NOMO-1 (cell line): ENCODE measurements at regions not wholly inside any gene's neighbourhood (a gene's known extent, or its start where the extent isn't known, plus 50 kb on each side); places are given as distances from the start of the nearest gene placed in this dataset.
A peak's percentile ranks its signal among the peaks of the same experiment; 100 is the strongest.

Experiments
- DNase-seq, 2 experiments: peaks; one replicate each; lab custom pipeline; 2025; ENCODE audit not compliant: unreplicated experiment in 2 of 2; lab: John Stamatoyannopoulos, UW

DNA sequence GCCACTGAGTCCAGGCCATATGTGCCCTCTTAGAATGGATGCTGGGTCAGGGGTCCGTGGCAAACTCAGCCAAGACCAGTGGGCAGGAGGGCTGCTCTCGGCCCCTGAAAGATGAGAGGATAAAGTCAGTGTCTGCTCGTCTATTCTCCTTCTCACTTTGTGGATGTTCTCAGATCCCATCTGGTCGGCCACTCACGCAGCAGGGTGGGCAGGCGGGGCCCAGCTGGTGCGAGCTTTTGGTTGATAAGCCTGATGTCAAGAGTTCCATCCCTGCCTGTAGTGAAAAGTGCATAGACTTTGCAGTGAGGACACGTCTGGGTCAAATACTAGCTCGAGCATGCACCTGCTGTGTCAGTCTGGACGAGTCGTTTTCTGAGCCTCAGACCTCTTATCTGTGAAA, 556.2 kb upstream of the EEF2KMT start:
- no peak for DNase-seq

DNA sequence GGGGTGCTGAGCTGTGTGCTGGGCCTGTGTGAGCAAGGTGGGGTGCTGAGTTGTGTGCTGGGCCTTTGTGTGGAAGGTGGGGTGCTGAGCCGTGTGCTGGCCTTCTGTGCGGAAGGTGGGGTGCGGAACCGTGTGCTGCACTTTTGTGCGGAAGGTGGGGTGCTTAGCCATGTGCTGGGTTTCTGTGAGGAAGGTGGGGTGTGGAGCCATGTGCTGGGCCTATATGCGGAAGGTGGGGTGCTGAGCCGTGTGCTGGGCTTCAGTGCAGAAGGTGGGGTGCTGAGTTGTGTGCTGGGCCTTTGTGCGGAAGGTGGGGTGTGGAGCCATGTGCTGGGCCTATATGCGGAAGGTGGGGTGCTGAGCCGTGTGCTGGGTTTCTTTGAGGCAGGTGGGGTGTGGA, 555.4 kb upstream of the EEF2KMT start:
- no peak for DNase-seq

GRCh38 chr16:5649762-5650743, 552.5 kb upstream of the EEF2KMT start:
- DNase-seq, result no peak

DNA sequence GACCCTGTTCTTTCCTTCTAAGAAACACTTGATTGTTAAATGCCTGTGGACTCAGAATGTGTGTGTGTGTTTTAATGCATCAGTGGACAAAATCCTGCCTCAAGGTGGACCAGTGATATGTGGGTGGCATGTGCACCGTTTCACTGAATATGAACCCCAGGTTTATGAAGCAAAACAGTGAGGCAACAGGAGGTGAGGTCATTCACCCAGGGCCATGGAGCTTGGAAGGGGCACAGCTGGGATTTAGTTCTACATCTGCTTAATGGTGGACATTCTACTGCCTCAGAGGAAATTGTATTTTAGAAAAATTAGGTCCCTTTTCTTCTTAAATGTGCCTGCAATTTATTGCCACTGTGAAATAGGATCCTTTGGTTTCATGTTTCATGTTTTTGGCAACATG, 549.5 kb upstream of the EEF2KMT start:
- DNase-seq, result no peak

DNA sequence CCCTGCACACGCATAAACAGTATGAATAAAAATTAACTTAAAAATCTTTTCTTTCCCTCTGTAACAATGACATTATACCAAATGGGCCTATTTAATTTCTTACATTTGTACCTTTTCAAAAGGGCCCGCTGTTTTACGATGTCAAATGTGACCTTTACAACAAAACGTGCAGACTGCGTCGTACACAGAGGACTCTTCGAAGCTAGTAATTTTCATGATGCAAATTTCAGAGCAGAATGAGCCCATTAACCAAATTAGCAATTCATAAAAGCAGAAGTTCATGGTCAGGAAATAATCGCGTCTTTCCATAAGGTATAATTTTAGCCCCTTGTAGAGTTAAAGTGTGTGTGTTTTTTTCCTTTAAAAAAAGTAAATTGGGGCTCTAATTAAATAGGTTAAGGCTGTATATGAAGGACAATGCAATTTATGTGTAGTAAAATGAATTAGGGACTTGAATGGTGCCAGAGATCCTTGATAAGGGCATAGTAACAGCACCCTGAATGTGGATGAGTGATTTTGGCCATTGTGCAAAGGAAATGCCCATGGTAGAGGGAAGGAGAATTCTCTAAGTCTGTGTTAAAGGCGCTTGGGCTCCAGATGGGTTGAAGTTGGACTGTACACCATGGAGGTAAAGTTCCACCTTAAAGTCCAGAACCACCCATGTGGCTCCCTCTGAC, 546.4 kb upstream of the EEF2KMT start:
- DNase-seq, result no peak

GRCh38 chr16:5642436-5642835, 544.8 kb upstream of the EEF2KMT start:
- DNase-seq, result no peak

GRCh38 chr16:5642011-5642410, 544.4 kb upstream of the EEF2KMT start:
- DNase-seq, result no peak

- no peak for DNase-seq
These were observed 543.3 kb upstream of the EEF2KMT start for GRCh38 chr16:5640883-5641282.

DNA sequence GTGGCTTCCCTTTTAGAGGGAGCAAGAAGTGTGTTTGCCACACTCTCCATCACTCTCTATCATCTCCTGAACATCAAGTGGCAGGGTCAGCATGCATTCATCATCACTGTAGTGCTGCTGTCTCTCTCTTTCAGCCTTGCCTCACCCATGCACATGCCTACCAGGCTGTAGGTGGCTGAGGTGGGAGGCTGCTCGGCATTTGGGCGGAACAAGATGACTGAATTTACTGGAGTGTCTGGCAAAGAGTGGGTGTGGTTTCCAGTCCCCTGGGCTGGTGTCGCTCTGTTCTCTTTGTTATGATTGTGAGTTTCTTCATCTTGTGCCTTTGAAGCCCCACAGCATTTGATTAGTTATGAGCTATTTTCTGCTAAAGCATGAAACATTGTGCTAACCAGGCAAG, 541.9 kb upstream of the EEF2KMT start:
- DNase-seq, result no peak

- no peak for DNase-seq
These were observed 537.7 kb upstream of the EEF2KMT start for GRCh38 chr16:5635331-5635730.

DNA sequence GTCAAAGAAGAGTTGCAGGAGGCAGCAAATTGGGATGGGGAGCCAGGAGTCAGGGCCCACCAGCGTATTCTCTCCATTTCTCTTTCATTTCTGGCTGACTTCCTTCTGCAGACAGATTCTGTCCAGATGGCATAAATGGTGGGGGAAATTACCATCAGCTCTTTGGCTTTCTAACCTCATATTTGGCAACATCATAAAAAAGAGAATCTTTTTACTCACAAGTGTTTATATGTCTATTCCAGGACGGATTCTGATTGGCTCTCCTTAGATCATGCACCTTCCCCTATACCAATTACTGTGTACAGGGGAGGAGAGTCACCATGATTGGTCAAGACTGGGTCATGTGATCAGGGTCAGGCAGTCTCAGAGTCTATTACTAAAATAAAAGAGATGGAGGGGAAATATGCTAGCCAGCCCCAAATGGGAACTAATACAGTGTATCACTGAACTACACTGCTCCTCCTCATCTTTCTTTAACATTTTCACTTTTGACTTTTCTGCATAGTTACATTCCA, 537.1 kb upstream of the EEF2KMT start:
- DNase-seq, result no peak

- peak in 1 of 2 experiments; percentile 0 for DNase-seq
These were observed 536.3 kb upstream of the EEF2KMT start for GRCh38 chr16:5633845-5634440.

DNA sequence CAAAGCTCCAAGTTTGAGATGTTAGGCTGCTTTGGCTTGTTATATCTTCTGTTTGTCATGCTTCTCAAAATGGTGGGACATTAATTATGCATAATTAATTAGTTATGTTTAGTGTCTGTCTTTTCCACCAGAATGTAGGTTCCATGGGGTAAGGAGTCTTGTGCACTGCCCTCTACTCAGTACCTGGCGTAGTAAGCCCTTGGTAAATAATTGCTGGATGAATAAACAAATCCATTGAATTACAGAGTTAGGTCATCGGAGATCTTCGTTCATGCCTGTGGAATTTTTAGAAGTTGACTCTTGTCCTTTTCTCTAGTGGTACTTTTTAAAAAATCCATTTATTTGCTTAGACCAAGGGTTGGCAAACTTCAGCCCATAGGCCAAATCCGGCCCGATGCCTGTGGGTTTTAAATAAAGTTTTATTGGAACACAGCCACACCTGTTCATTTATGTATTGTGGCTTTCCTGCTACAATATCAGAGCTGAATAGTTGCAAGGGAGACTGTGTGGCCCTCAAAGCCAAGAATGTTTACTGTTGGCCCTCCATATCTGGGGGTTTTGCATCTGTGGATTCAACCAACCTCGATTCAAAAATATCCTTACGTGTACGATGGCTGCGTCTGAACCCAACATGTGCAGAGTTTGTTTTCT, 524.8 kb upstream of the EEF2KMT start:
- DNase-seq, result no peak

DNA sequence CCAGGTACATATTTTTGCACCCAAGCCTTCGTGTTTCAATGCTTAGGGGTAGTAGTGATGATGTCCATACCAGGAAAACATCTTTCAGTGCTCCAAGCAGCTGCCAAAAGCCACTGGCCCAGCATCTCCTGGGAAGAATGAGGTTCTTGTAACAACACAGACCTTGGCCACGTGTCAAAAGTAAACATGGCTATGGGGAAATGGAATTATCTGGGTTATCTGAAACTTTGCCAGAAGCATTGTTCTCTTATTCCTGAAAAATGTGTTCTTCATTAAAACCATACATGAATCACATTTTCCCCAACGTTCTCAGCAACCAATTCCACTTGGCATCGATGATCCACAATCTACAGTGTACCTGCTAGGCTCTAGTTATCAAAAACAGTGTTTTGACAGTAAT, 524.2 kb upstream of the EEF2KMT start:
- DNase-seq, result no peak

DNA sequence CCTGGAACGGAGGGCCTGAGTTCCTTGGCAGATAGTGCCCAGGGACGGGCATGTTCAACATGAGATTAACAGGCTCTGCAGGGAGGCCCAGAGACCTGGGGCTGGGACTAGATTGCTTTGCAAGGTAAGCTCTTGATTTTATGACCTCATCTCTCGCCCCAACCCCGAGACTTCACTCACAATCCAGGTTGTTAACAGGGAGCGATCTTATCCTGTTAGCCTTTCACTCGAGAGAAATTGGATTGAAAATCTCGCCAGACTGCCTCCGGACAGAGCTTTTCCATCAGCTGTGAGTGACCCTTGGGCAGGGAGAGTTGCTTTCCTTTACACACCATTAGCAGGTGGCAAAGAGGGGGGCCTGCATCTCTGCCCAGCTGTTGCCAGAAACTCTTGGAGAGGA, 521.7 kb upstream of the EEF2KMT start:
- DNase-seq, result no peak

DNA sequence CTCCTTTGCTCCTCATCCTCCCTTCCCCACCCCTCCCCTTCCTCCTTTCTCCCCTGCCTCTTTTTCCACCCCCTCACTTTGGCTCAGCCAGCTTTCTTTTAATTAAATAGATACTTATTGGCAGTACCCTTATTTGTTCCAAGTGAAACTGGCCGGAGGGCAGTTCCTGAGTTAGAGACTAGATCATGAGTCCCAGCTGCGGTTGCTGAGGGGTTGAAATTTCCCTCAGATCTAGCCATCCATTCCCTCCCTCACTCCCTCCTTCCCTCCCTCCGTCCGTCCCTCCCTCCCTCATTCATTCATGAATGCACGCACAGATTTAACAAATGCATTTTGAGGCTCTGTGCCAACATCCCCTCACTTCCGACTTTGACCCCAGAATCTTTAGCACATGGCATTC, 519.2 kb upstream of the EEF2KMT start:
- no peak for DNase-seq

- DNase-seq, result peak in 1 of 2 experiments; percentile 6
These were observed 518.5 kb upstream of the EEF2KMT start for GRCh38 chr16:5615868-5616642.

- no peak for DNase-seq
These were observed 509.6 kb upstream of the EEF2KMT start for GRCh38 chr16:5607169-5607568.

DNA sequence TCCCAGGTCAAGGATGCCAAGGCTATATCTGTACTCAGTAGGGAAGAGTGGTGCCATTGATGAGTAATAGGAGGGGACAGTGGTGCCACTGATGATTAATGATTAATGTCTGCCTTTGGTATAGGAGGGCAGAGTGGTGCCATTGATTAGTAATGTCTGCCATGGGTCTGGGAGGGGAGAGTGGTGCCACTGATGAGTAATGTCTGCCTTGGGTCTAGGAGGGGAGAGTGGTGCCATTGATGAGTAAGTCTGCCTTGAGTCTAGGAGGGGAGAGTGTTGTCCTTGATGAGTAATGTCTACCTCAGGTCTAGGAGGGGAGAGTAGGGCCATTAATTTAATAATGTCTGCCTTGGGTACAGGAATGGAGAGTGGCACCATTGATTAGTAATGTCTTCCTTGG, 507.8 kb upstream of the EEF2KMT start:
- DNase-seq, result no peak

- peak in 1 of 2 experiments; percentile 9 for DNase-seq
These were observed 507.2 kb upstream of the EEF2KMT start for GRCh38 chr16:5604770-5605169.
